ENCODE measurements at regions not wholly inside any gene's neighbourhood (a gene's known extent, or its start where the extent isn't known, plus 50 kb on each side); places are given as distances from the start of the nearest gene placed in this dataset.

GRCh38 chr2:6393819-6394218 is 471.9 kb downstream of the CMPK2 start:
- WGBS (ENCODE audit: insufficient coverage, low coverage, low lambda C conversion rate, missing lambda C conversion rate) = 41% methylated on average over 3 of the region's 3 CpGs
- H3K36me3 ChIP-seq = no peaks in the 10 kb centered on the region
- H3K27me3 ChIP-seq = no peaks in the 10 kb centered on the region
- ATAC-seq = no peak
- no peak overlapping the region for H3K27ac ChIP-seq
- intact Hi-C loops (cut with DNase I) = no loop called here
- no peaks in the 10 kb centered on the region for H3K9me3 ChIP-seq
- no peak for DNase-seq
- TF ChIP-seq CTCF (IDR thresholded peaks at IDR 0.05) = no peak
- no peak for TF ChIP-seq POLR2A (IDR thresholded peaks at IDR 0.05)
- H3K4me1 ChIP-seq = no peaks in the 10 kb centered on the region
- H3K4me3 ChIP-seq = no peak overlapping the region

DNA sequence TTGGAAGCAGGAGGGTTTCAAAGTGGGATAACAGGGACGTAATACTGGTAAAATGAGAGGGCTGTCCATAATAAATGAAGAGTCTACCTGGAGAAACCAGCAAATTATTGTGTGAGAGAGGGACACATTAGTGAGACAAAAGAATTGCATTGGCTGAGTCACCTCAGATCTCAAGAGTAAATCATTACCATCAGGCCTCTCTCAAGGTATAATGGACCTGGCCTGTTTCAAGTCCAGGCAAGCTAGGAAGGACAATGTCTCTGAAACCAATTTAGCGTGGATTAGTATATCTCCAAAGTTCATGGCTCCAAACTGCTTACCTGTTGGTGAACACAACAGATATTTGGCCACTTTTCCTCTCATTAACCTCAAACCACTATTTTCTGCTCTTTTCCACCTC is 471.4 kb downstream of the CMPK2 start:
- DNase-seq = no peak
- Histone ChIP-seq H3K27me3 (no peaks in the 10 kb centered on the region), H3K4me1 (no peaks in the 10 kb centered on the region), H3K27ac (no peak overlapping the region), H3K9me3 (no peaks in the 10 kb centered on the region), H3K36me3 (no peaks in the 10 kb centered on the region), H3K4me3 (no peak overlapping the region)
- 51% methylated on average over 2 of the region's 2 CpGs for WGBS (ENCODE audit: insufficient coverage, low coverage, low lambda C conversion rate, missing lambda C conversion rate)
- TF ChIP-seq CTCF (IDR thresholded peaks at IDR 0.05) (no peak), POLR2A (IDR thresholded peaks at IDR 0.05) (no peak)
- no peak for ATAC-seq
- intact Hi-C loops (cut with DNase I) = no loop called here

GRCh38 chr2:6398421-6398820 is 467.3 kb downstream of the CMPK2 start:
- intact Hi-C loops (cut with DNase I) = no loop called here
- Histone ChIP-seq H3K4me3 (no peak overlapping the region), H3K4me1 (no peaks in the 10 kb centered on the region), H3K27ac (no peak overlapping the region), H3K9me3 (no peaks in the 10 kb centered on the region), H3K27me3 (no peaks in the 10 kb centered on the region), H3K36me3 (no peaks in the 10 kb centered on the region)
- no peak for TF ChIP-seq CTCF (IDR thresholded peaks at IDR 0.05)
- TF ChIP-seq POLR2A (IDR thresholded peaks at IDR 0.05) = no peak
- 65% methylated on average over 2 of the region's 2 CpGs for WGBS (ENCODE audit: insufficient coverage, low coverage, low lambda C conversion rate, missing lambda C conversion rate)
- ATAC-seq = no peak
- no peak for DNase-seq

DNA sequence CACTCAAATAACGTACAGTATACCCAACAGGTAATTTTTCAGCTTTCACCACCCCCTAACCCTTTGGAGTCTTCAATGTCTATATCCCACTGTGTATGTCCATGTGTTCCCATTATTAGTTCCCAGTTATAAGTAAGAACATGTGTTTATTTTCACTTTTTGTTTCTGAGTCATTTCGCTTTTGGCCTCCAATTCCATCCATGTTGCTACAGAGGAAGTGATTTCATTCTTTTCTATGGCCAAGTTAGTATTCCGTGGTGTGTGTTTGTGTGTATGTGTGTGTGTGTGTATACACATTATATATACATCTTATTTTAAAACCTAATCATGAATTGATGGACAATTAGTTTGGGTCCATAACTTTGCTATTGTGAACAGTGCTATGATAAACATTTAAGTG is 464.4 kb downstream of the CMPK2 start:
- TF ChIP-seq CTCF (IDR thresholded peaks at IDR 0.05) = no peak
- TF ChIP-seq POLR2A (IDR thresholded peaks at IDR 0.05) = no peak
- intact Hi-C loops (cut with DNase I) = no loop called here
- WGBS (ENCODE audit: insufficient coverage, low coverage, low lambda C conversion rate, missing lambda C conversion rate) = 46% methylated on average over 3 of the region's 3 CpGs
- Histone ChIP-seq H3K27ac (no peak overlapping the region), H3K4me1 (no peaks in the 10 kb centered on the region), H3K4me3 (no peak overlapping the region), H3K36me3 (no peaks in the 10 kb centered on the region), H3K27me3 (no peaks in the 10 kb centered on the region), H3K9me3 (no peaks in the 10 kb centered on the region)
- no peak for ATAC-seq
- DNase-seq = no peak

DNA sequence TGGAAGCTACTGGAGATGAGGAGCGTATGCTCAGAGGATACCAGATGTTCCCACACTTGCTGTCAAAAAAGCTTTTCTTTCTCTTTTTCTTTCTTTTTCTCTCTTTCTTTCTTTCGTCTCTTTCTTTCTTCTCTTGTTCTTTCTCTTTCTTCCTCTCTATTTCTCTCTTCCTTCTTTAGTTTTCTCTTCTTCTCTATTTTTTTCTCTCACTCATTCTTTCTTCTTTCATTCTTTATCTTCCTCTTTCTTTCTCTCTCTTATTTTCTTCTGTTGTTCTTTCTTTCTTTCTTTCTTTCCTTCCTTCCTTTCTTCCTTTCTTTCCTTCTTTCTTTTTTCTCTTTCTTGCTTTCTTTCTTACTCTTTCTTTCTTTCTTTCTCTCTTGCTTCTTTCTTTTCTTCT is 457.6 kb downstream of the CMPK2 start:
- TF ChIP-seq CTCF (IDR thresholded peaks at IDR 0.05) = no peak
- no peak for TF ChIP-seq POLR2A (IDR thresholded peaks at IDR 0.05)
- Histone ChIP-seq H3K27ac (no peak overlapping the region), H3K4me1 (no peaks in the 10 kb centered on the region), H3K27me3 (no peaks in the 10 kb centered on the region), H3K9me3 (no peaks in the 10 kb centered on the region), H3K4me3 (no peak overlapping the region), H3K36me3 (no peaks in the 10 kb centered on the region)
- ATAC-seq (no peak), DNase-seq (no peak)
- 27% methylated on average over 2 of the region's 2 CpGs for WGBS (ENCODE audit: insufficient coverage, low coverage, low lambda C conversion rate, missing lambda C conversion rate)
- intact Hi-C loops (cut with DNase I) = no loop called here

Data from right lobe of liver (tissue), 6 donors.